Fibroblast of lung (primary cell): ENCODE measurements at regions not wholly inside any gene's neighbourhood (a gene's known extent, or its start where the extent isn't known, plus 50 kb on each side); places are given as distances from the start of the nearest gene placed in this dataset.

Experiments used
- DNase-seq, 2 donors: peaks; one replicate each; pipeline versions ENCODE4 v3.0.0 to v3.0.0-alpha.2; 2010; ENCODE audit warnings: low read depth in 2 of 2
- H2AFZ ChIP-seq: 2 replicates; pipeline ENCODE4 v1.5.1; 2012; ENCODE audit warnings: low read length, control low read depth, inconsistent platforms
- H3K27ac ChIP-seq: 2 replicates; pipeline ENCODE4 v1.5.1; 2011; ENCODE audit warnings: low read length, control low read depth; ENCODE audit not compliant: insufficient read depth
- H3K27me3 ChIP-seq: 2 replicates; pipeline ENCODE4 v1.5.1; 2011; ENCODE audit warnings: mild to moderate bottlenecking, low read length; ENCODE audit not compliant: control insufficient read depth, insufficient read depth
- H3K36me3 ChIP-seq: 2 replicates; pipeline ENCODE4 v1.5.1; 2011; ENCODE audit warnings: low read length; ENCODE audit not compliant: control insufficient read depth, insufficient read depth
- H3K4me1 ChIP-seq: 2 replicates; pipeline ENCODE4 v1.5.1; 2011; ENCODE audit warnings: low read length; ENCODE audit not compliant: control insufficient read depth, insufficient read depth; ENCODE audit errors: extremely low read depth
- H3K4me2 ChIP-seq: 2 replicates; pipeline ENCODE4 v1.5.1; 2011; ENCODE audit warnings: low read length, control low read depth; ENCODE audit not compliant: insufficient read depth; ENCODE audit errors: extremely low read depth
- H3K4me3 ChIP-seq, 4 experiments: fragments of 200-600 bp in 1 of 4; sonication (generic) in 1 of 4; replicated peaks in 1 of 4; 2 replicates each; pipeline ENCODE4 v1.5.1; 2011 to 2016; ENCODE audit warnings: low read length in 4 of 4, low read depth in 3 of 4, mild to moderate bottlenecking in 3 of 4, control low read depth in 2 of 4, inconsistent platforms in 1 of 4, mixed read lengths in 1 of 4; ENCODE audit not compliant: insufficient read depth in 1 of 4; ENCODE audit errors: control extremely low read depth in 1 of 4
- H3K79me2 ChIP-seq: 2 replicates; pipeline ENCODE4 v1.5.1; 2012; ENCODE audit warnings: mild to moderate bottlenecking, low read length, inconsistent platforms; ENCODE audit not compliant: control insufficient read depth, insufficient read depth
- H3K9ac ChIP-seq: 2 replicates; pipeline ENCODE4 v1.5.1; 2011; ENCODE audit warnings: mild to moderate bottlenecking, low read length, control low read depth; ENCODE audit not compliant: insufficient read depth
- H3K9me3 ChIP-seq: 2 replicates; pipeline ENCODE4 v1.5.1; 2012; ENCODE audit warnings: low read depth, low read length; ENCODE audit not compliant: control insufficient read depth, insufficient read depth
- H4K20me1 ChIP-seq: 2 replicates; pipeline ENCODE4 v1.5.1; 2011; ENCODE audit warnings: low read length; ENCODE audit not compliant: control insufficient read depth, insufficient read depth; ENCODE audit errors: extremely low read depth
- EZH2 ChIP-seq: IDR thresholded peaks from 2 replicates; pipeline ENCODE4 v1.5.1; 2012; ENCODE audit warnings: low read length, control low read depth, mild to moderate bottlenecking; ENCODE audit errors: missing control alignments
- TF ChIP-seq, protein P1 (sequence below), 2 donors: IDR thresholded peaks in 1 of 2; conservative IDR thresholded peaks in 1 of 2; 1 replicate in 1 of 2; 2 replicates in 1 of 2; pipeline ENCODE4 v1.5.1; 2011 to 2012; ENCODE audit warnings: low read length in 2 of 2, control low read depth in 1 of 2, inconsistent platforms in 1 of 2, low read depth in 1 of 2, mild to moderate bottlenecking in 1 of 2

DNA sequence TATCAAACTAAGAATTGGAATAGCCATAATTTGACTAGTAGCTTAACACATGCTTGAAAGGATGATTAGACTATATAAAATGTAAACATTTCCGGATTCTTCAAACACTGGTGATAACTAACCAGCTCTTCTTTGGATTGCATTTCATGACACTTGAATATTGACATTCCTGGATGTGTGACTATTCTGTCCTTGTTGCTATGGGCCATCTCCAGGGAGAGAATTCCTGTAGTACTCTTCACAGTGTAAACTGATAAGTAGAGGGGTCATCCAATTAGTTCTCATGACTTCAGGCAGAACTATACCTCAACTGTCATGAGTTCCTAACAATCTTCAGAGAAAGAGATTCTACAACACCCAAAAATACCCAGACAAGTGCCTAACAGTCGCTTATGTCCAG lies 1026.7 kb upstream of the TENM3 start:
- no peaks in the 10 kb centered on the region for H4K20me1 ChIP-seq
- no peak for TF ChIP-seq EZH2
- TF ChIP-seq, protein P1, sequence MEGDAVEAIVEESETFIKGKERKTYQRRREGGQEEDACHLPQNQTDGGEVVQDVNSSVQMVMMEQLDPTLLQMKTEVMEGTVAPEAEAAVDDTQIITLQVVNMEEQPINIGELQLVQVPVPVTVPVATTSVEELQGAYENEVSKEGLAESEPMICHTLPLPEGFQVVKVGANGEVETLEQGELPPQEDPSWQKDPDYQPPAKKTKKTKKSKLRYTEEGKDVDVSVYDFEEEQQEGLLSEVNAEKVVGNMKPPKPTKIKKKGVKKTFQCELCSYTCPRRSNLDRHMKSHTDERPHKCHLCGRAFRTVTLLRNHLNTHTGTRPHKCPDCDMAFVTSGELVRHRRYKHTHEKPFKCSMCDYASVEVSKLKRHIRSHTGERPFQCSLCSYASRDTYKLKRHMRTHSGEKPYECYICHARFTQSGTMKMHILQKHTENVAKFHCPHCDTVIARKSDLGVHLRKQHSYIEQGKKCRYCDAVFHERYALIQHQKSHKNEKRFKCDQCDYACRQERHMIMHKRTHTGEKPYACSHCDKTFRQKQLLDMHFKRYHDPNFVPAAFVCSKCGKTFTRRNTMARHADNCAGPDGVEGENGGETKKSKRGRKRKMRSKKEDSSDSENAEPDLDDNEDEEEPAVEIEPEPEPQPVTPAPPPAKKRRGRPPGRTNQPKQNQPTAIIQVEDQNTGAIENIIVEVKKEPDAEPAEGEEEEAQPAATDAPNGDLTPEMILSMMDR (conservative IDR thresholded peaks at IDR 0.05 in 1 of 2, IDR thresholded peaks at IDR 0.05 in 1 of 2; ENCODE audit: low read depth in 1 of 2, low read length in 2 of 2), result no peak
- H2AFZ ChIP-seq, result no peak overlapping the region
- H3K27ac ChIP-seq, result no peak overlapping the region
- DNase-seq, result peak in 1 of 2 donors; percentile 7
- H3K27me3 ChIP-seq, result no peaks in the 10 kb centered on the region
- no peaks in the 10 kb centered on the region for H3K36me3 ChIP-seq
- no peaks in the 10 kb centered on the region for H3K9me3 ChIP-seq
- H3K79me2 ChIP-seq, result no peaks in the 10 kb centered on the region
- no peaks in the 10 kb centered on the region for H3K4me1 ChIP-seq
- H3K4me2 ChIP-seq, result no peak overlapping the region
- H3K4me3 ChIP-seq, result no peak overlapping the region
- H3K9ac ChIP-seq, result no peak overlapping the region

DNA sequence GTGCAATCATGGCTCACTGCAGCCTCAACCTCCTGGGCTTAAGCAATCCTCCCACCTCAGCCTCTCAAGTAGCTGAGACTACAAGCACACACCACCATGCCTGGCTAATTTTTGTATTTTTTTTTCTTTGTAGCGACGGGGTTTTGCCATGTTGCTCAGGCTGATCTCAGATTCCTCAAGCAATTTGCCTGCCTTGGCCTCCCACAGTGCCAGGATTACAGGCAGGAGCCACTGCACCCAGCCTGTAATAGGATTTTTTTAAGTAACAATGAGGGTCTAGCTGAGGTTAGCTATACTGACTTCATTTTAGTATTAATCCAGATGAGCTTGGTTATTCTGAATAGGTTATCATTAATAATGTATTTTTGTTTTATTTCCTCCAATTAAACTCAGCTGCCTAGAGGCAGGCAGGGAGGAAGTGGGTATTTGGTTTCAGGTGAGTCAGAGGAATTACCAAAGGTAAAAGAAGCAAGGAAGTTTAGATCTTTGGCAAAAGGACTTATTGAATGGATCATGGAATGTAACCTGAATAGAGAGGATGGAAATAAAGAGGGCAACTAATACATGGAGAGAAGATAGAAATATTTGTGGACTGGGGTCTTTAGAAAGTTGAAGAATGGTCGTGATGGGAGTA lies 1023.3 kb upstream of the TENM3 start:
- Histone ChIP-seq H3K79me2 (no peaks in the 10 kb centered on the region), H3K27me3 (no peaks in the 10 kb centered on the region), H3K9ac (no peak overlapping the region), H4K20me1 (no peaks in the 10 kb centered on the region), H3K4me1 (no peaks in the 10 kb centered on the region), H3K27ac (no peak overlapping the region), H3K36me3 (no peaks in the 10 kb centered on the region), H3K4me2 (no peak overlapping the region), H3K4me3 (no peak overlapping the region), H2AFZ (no peak overlapping the region), H3K9me3 (no peaks in the 10 kb centered on the region)
- TF ChIP-seq EZH2, result no peak
- TF ChIP-seq, protein P1 (conservative IDR thresholded peaks at IDR 0.05 in 1 of 2, IDR thresholded peaks at IDR 0.05 in 1 of 2; ENCODE audit: low read depth in 1 of 2, low read length in 2 of 2), result no peak
- no peak for DNase-seq

DNA sequence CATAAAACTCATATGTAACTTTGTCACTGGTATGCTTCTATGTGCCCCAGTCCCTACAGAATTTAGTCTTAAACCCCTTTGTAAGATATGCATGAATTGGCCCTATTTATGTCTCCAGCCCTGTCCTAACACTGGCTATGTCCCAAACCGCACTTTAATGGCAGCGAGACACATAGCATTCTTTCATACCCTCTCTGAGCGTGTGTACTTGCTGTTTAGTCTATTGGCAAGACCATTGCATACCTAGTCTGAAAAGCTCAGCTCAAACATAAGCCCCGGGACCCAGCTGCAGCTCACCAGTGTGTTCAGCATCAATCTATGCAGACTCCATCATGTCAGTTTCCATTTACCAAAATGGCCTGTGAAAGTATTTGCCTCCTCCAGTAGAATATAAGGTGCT lies 1018.4 kb upstream of the TENM3 start:
- no peaks in the 10 kb centered on the region for H4K20me1 ChIP-seq
- DNase-seq, result peak in 1 of 2 donors; percentile 69
- H2AFZ ChIP-seq, result no peak overlapping the region
- H3K27ac ChIP-seq, result no peak overlapping the region
- no peak overlapping the region for H3K4me3 ChIP-seq
- no peaks in the 10 kb centered on the region for H3K4me1 ChIP-seq
- TF ChIP-seq EZH2, result no peak
- TF ChIP-seq, protein P1 (conservative IDR thresholded peaks at IDR 0.05 in 1 of 2, IDR thresholded peaks at IDR 0.05 in 1 of 2; ENCODE audit: low read depth in 1 of 2, low read length in 2 of 2), result no peak
- H3K36me3 ChIP-seq, result no peaks in the 10 kb centered on the region
- H3K79me2 ChIP-seq, result no peaks in the 10 kb centered on the region
- H3K27me3 ChIP-seq, result no peaks in the 10 kb centered on the region
- H3K9me3 ChIP-seq, result no peaks in the 10 kb centered on the region
- no peak overlapping the region for H3K9ac ChIP-seq
- no peak overlapping the region for H3K4me2 ChIP-seq
